ENCODE measurements at regions not wholly inside any gene's neighbourhood (a gene's known extent, or its start where the extent isn't known, plus 50 kb on each side); places are given as distances from the start of the nearest gene placed in this dataset.

GRCh38 chr20:12511499-12511898 is 497.3 kb upstream of the SPTLC3 start:
- Mint-ChIP-seq H3K36me3 (ENCODE audit: low read depth) (no peaks in the 10 kb centered on the region), H3K4me1 (no peaks in the 10 kb centered on the region), H3K9me3 (no peaks in the 10 kb centered on the region), H3K4me3 (no peak overlapping the region), H3K27me3 (ENCODE audit: low read depth) (peaks cover 4% of the 10 kb centered on the region), H3K27ac (no peak overlapping the region)
- no peak for TF ChIP-seq CTCF (IDR thresholded peaks at IDR 0.05; ENCODE audit: unreplicated experiment in 3 of 3)

- TF ChIP-seq CTCF (IDR thresholded peaks at IDR 0.05; ENCODE audit: unreplicated experiment in 3 of 3): no peak
- Mint-ChIP-seq H3K4me1 (no peaks in the 10 kb centered on the region), H3K27me3 (ENCODE audit: low read depth) (peaks cover 4% of the 10 kb centered on the region), H3K4me3 (no peak overlapping the region), H3K36me3 (ENCODE audit: low read depth) (no peaks in the 10 kb centered on the region), H3K27ac (no peak overlapping the region), H3K9me3 (no peaks in the 10 kb centered on the region)
Observed at GRCh38 chr20:12512755-12513154, 496.0 kb upstream of the SPTLC3 start.

- H3K9me3 Mint-ChIP-seq: peaks cover 8% of the 10 kb centered on the region
- no peaks in the 10 kb centered on the region for H3K36me3 Mint-ChIP-seq (ENCODE audit: low read depth)
- H3K27ac Mint-ChIP-seq: no peak overlapping the region
- TF ChIP-seq CTCF (IDR thresholded peaks at IDR 0.05; ENCODE audit: unreplicated experiment in 3 of 3): no peak
- H3K4me1 Mint-ChIP-seq: no peaks in the 10 kb centered on the region
- H3K27me3 Mint-ChIP-seq (ENCODE audit: low read depth): no peaks in the 10 kb centered on the region
- no peak overlapping the region for H3K4me3 Mint-ChIP-seq
Observed at GRCh38 chr20:12528104-12528503, 480.7 kb upstream of the SPTLC3 start.

- Mint-ChIP-seq H3K36me3 (ENCODE audit: low read depth) (no peaks in the 10 kb centered on the region), H3K27me3 (ENCODE audit: low read depth) (no peaks in the 10 kb centered on the region), H3K9me3 (peaks cover 12% of the 10 kb centered on the region), H3K4me3 (no peak overlapping the region), H3K4me1 (no peaks in the 10 kb centered on the region), H3K27ac (no peak overlapping the region)
- no peak for TF ChIP-seq CTCF (IDR thresholded peaks at IDR 0.05; ENCODE audit: unreplicated experiment in 3 of 3)
Observed at GRCh38 chr20:12528591-12529041, 480.2 kb upstream of the SPTLC3 start.

- H3K27ac Mint-ChIP-seq: no peak overlapping the region
- no peak overlapping the region for H3K4me3 Mint-ChIP-seq
- no peaks in the 10 kb centered on the region for H3K4me1 Mint-ChIP-seq
- H3K36me3 Mint-ChIP-seq (ENCODE audit: low read depth): no peaks in the 10 kb centered on the region
- peaks cover 24% of the 10 kb centered on the region for H3K9me3 Mint-ChIP-seq
- no peak for TF ChIP-seq CTCF (IDR thresholded peaks at IDR 0.05; ENCODE audit: unreplicated experiment in 3 of 3)
- no peaks in the 10 kb centered on the region for H3K27me3 Mint-ChIP-seq (ENCODE audit: low read depth)
Observed at GRCh38 chr20:12531626-12532025, 477.1 kb upstream of the SPTLC3 start.

GRCh38 chr20:12535316-12535715 is 473.5 kb upstream of the SPTLC3 start:
- Mint-ChIP-seq H3K27ac (no peak overlapping the region), H3K4me3 (no peak overlapping the region), H3K36me3 (ENCODE audit: low read depth) (no peaks in the 10 kb centered on the region), H3K27me3 (ENCODE audit: low read depth) (peaks cover 4% of the 10 kb centered on the region), H3K9me3 (peaks cover 40% of the 10 kb centered on the region), H3K4me1 (no peaks in the 10 kb centered on the region)
- no peak for TF ChIP-seq CTCF (IDR thresholded peaks at IDR 0.05; ENCODE audit: unreplicated experiment in 3 of 3)

Measured in nephron (organoid).